ENCODE measurements at regions not wholly inside any gene's neighbourhood (a gene's known extent, or its start where the extent isn't known, plus 50 kb on each side); places are given as distances from the start of the nearest gene placed in this dataset.

DNA sequence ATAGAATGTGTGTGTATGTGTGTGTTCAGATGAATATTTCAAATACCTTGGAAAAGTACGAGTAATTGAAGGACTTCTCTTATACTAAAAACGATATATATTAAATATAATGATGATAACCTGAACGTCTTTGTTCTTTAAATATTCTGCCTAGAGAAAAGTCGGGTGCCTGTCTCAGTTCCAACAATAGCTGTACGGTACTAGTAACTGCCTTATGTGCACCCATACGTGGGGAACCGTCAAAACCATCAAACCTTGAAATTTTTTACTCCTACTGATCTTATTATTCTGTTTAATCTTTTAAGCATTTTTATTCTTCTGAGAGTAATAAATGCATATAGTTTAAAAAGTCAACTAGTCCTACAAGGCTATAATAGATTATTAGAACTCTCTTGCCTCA lies 1045.7 kb downstream of the C4orf33 start:
- Histone ChIP-seq H3K9ac (ENCODE audit: low read length) (no peak overlapping the region), H4K20me1 (ENCODE audit: control insufficient read depth, insufficient read depth, low read length, poor library complexity, severe bottlenecking) (no peaks in the 10 kb centered on the region), H3K4me2 (replicated peaks; ENCODE audit: low read depth, low read length, poor library complexity, severe bottlenecking) (no peak overlapping the region), H3K4me3 (ENCODE audit: control extremely low read depth in 1 of 5, extremely low read depth in 1 of 5, insufficient read depth in 1 of 5, low read depth in 2 of 5, low read length in 4 of 5) (no peak overlapping the region), H3K36me3 (replicated peaks in 1 of 2; ENCODE audit: control extremely low read depth in 1 of 2, control insufficient read depth in 1 of 2, extremely low read depth in 1 of 2, insufficient read depth in 2 of 2, low read length in 1 of 2) (no peaks in the 10 kb centered on the region), H3K27me3 (replicated peaks in 1 of 4; ENCODE audit: control extremely low read depth in 1 of 4, control insufficient read depth in 3 of 4, insufficient read depth in 4 of 4, low read length in 3 of 4) (no peaks in the 10 kb centered on the region), H3K27ac (ENCODE audit: low read length in 2 of 2) (no peak overlapping the region), H3K79me2 (ENCODE audit: control insufficient read depth, insufficient read depth, low read length) (no peaks in the 10 kb centered on the region), H2AFZ (ENCODE audit: insufficient read depth, low read depth, low read length, poor library complexity, severe bottlenecking) (no peak overlapping the region), H3K9me3 (ENCODE audit: control extremely low read depth in 1 of 3, control insufficient read depth in 2 of 3, insufficient read depth in 1 of 3, low read length in 2 of 3) (no peaks in the 10 kb centered on the region), H3K4me1 (ENCODE audit: control insufficient read depth in 2 of 2, insufficient read depth in 2 of 2, low read length in 2 of 2) (no peaks in the 10 kb centered on the region)
- H3K27ac Mint-ChIP-seq = no peak overlapping the region
- H3K4me1 Mint-ChIP-seq = no peaks in the 10 kb centered on the region
- no peaks in the 10 kb centered on the region for H3K9me3 Mint-ChIP-seq (ENCODE audit: insufficient read depth)
- DNase-seq (no peak), ATAC-seq (ENCODE audit: low read depth) (no peak)
- POLR2A ChIA-PET = no interaction called here
- intact Hi-C loops (cut with micrococcal nuclease) = no loop called here
- CTCF ChIA-PET = no interaction called here
- no peaks in the 10 kb centered on the region for H3K27me3 Mint-ChIP-seq
- TF ChIP-seq, protein P1, sequence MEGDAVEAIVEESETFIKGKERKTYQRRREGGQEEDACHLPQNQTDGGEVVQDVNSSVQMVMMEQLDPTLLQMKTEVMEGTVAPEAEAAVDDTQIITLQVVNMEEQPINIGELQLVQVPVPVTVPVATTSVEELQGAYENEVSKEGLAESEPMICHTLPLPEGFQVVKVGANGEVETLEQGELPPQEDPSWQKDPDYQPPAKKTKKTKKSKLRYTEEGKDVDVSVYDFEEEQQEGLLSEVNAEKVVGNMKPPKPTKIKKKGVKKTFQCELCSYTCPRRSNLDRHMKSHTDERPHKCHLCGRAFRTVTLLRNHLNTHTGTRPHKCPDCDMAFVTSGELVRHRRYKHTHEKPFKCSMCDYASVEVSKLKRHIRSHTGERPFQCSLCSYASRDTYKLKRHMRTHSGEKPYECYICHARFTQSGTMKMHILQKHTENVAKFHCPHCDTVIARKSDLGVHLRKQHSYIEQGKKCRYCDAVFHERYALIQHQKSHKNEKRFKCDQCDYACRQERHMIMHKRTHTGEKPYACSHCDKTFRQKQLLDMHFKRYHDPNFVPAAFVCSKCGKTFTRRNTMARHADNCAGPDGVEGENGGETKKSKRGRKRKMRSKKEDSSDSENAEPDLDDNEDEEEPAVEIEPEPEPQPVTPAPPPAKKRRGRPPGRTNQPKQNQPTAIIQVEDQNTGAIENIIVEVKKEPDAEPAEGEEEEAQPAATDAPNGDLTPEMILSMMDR (IDR thresholded peaks at IDR 0.05) = no peak
- no peak for TF ChIP-seq EZH2 (IDR thresholded peaks at IDR 0.05; ENCODE audit: borderline replicate concordance, insufficient read depth, low read depth, low read length, poor library complexity, severe bottlenecking)
- WGBS (ENCODE audit: insufficient coverage) = no CpG with 5 or more reads among the region's 7 CpGs
- H3K4me3 Mint-ChIP-seq = no peak overlapping the region

- no peaks in the 10 kb centered on the region for H3K9me3 ChIP-seq (ENCODE audit: control extremely low read depth in 1 of 3, control insufficient read depth in 2 of 3, insufficient read depth in 1 of 3, low read length in 2 of 3)
- H3K36me3 ChIP-seq (replicated peaks in 1 of 2; ENCODE audit: control extremely low read depth in 1 of 2, control insufficient read depth in 1 of 2, extremely low read depth in 1 of 2, insufficient read depth in 2 of 2, low read length in 1 of 2) = no peaks in the 10 kb centered on the region
- no peak overlapping the region for H3K27ac ChIP-seq (ENCODE audit: low read length in 2 of 2)
- Mint-ChIP-seq H3K27ac (no peak overlapping the region), H3K4me3 (no peak overlapping the region), H3K4me1 (no peaks in the 10 kb centered on the region), H3K27me3 (no peaks in the 10 kb centered on the region), H3K9me3 (ENCODE audit: insufficient read depth) (no peaks in the 10 kb centered on the region)
- H2AFZ ChIP-seq (ENCODE audit: insufficient read depth, low read depth, low read length, poor library complexity, severe bottlenecking) = no peak overlapping the region
- POLR2A ChIA-PET = no interaction called here
- no peak overlapping the region for H3K4me2 ChIP-seq (replicated peaks; ENCODE audit: low read depth, low read length, poor library complexity, severe bottlenecking)
- H3K4me3 ChIP-seq (ENCODE audit: control extremely low read depth in 1 of 5, extremely low read depth in 1 of 5, insufficient read depth in 1 of 5, low read depth in 2 of 5, low read length in 4 of 5) = no peak overlapping the region
- H4K20me1 ChIP-seq (ENCODE audit: control insufficient read depth, insufficient read depth, low read length, poor library complexity, severe bottlenecking) = no peaks in the 10 kb centered on the region
- WGBS (ENCODE audit: insufficient coverage) = no CpG with 5 or more reads among the region's 1 CpG
- ATAC-seq (ENCODE audit: low read depth) (no peak), DNase-seq (no peak)
- CTCF ChIA-PET = no interaction called here
- TF ChIP-seq, protein P1 (IDR thresholded peaks at IDR 0.05) = no peak
- no peak for TF ChIP-seq EZH2 (IDR thresholded peaks at IDR 0.05; ENCODE audit: borderline replicate concordance, insufficient read depth, low read depth, low read length, poor library complexity, severe bottlenecking)
- H3K27me3 ChIP-seq (replicated peaks in 1 of 4; ENCODE audit: control extremely low read depth in 1 of 4, control insufficient read depth in 3 of 4, insufficient read depth in 4 of 4, low read length in 3 of 4) = no peaks in the 10 kb centered on the region
- no peaks in the 10 kb centered on the region for H3K79me2 ChIP-seq (ENCODE audit: control insufficient read depth, insufficient read depth, low read length)
- intact Hi-C loops (cut with micrococcal nuclease) = no loop called here
- H3K4me1 ChIP-seq (ENCODE audit: control insufficient read depth in 2 of 2, insufficient read depth in 2 of 2, low read length in 2 of 2) = no peaks in the 10 kb centered on the region
- no peak overlapping the region for H3K9ac ChIP-seq (ENCODE audit: low read length)
Measured at GRCh38 chr4:130143656-130144055, 1047.7 kb downstream of the C4orf33 start.

Measured in B cell (primary cell).